ENCODE measurements at regions not wholly inside any gene's neighbourhood (a gene's known extent, or its start where the extent isn't known, plus 50 kb on each side); places are given as distances from the start of the nearest gene placed in this dataset.

DNA sequence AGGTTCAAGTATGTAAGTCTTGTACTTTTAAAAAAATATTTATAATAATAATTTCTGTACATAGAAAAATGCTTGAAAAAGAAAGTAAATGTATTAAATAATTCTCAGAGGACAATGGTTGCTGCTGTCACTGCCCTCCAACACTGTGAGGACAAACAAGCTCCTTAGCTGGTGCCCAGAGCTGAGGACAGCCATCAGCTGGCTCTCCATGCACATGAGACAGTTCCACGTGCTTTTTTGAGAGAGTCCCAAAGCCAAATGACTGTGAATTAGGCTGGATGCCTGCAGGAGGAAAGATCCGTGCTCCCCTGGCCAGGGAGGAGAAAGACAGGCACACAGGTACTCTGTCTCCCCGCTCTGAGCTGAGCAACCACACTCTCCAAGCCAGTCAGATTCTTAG is 115.5 kb upstream of the IRX5 start:
- H3K4me3 ChIP-seq (ENCODE audit: low read depth, low read length), result no peak overlapping the region
- DNase-seq (ENCODE audit: low read depth), result no peak
- TF ChIP-seq CTCF (IDR thresholded peaks at IDR 0.05; ENCODE audit: insufficient read depth, low read depth, low read length, missing control alignments), result no peak

GRCh38 chr16:54813778-54814177 is 116.9 kb upstream of the IRX5 start:
- TF ChIP-seq CTCF (IDR thresholded peaks at IDR 0.05; ENCODE audit: insufficient read depth, low read depth, low read length, missing control alignments), result no peak
- DNase-seq (ENCODE audit: low read depth), result no peak
- H3K4me3 ChIP-seq (ENCODE audit: low read depth, low read length), result no peak overlapping the region

DNA sequence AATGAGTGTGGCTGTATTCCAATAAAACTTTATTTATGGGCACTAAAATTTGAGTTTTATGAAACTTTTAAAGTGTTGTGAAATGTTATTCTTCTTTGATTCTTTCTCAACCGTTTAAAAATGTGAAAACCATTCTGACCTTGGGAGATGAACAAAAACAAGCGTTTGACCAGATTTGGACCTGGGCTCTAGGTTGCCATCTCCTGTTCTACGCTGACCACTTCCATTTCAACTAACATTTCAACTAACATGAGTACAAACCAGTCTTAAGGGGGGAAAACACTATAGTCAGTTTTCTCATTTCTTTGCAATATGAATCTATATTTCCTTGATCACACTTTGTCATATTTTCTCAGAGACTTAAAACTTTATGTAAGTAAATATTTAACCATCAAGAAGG is 118.4 kb upstream of the IRX5 start:
- no peak for TF ChIP-seq CTCF (IDR thresholded peaks at IDR 0.05; ENCODE audit: insufficient read depth, low read depth, low read length, missing control alignments)
- H3K4me3 ChIP-seq (ENCODE audit: low read depth, low read length), result no peak overlapping the region
- no peak for DNase-seq (ENCODE audit: low read depth)

DNA sequence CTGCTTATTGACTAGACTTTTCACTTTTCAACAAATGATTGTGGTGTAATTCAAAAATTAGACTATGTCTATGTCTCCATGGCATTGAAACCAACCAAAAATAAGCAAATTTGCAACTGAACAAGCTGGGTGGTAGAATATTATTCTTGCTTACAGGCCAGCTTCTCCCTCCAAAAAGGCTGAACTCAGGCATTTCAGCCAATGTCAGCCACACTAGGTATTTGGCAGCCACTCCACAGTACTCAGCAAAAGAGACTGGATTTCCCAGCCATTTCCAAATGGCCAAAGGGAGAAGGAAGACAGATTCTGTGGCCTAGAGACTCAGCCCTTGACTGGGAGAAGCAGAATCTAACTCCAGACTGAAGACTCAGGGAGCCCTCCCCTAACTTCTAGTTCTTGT is 121.8 kb upstream of the IRX5 start:
- DNase-seq (ENCODE audit: low read depth), result no peak
- no peak for TF ChIP-seq CTCF (IDR thresholded peaks at IDR 0.05; ENCODE audit: insufficient read depth, low read depth, low read length, missing control alignments)
- no peak overlapping the region for H3K4me3 ChIP-seq (ENCODE audit: low read depth, low read length)

DNA sequence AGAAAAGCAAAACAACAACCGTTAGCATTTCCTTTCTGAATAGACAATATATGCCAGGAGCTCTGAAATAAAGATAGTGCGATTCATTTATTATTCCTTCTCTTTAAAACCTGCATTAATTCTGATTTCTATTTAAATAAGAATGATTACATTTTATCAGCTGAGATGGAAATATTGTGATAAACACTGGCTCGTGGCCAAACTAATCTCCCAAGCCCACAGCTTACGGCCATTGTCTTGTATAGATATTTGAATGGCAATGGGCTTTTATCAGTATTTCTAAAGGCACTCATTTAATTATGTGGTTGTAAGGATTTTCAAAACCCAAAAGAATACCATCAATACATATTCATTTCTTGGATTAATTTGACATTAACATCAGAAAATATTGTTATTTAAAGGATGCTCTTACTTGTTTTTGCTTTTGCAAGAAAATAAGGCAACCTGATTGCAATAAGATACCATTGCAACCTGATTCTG is 123.7 kb upstream of the IRX5 start:
- TF ChIP-seq CTCF (IDR thresholded peaks at IDR 0.05; ENCODE audit: insufficient read depth, low read depth, low read length, missing control alignments), result no peak
- DNase-seq (ENCODE audit: low read depth), result no peak
- H3K4me3 ChIP-seq (ENCODE audit: low read depth, low read length), result no peak overlapping the region

GRCh38 chr16:54806378-54806777 is 124.3 kb upstream of the IRX5 start:
- H3K4me3 ChIP-seq (ENCODE audit: low read depth, low read length), result no peak overlapping the region
- no peak for DNase-seq (ENCODE audit: low read depth)
- no peak for TF ChIP-seq CTCF (IDR thresholded peaks at IDR 0.05; ENCODE audit: insufficient read depth, low read depth, low read length, missing control alignments)

- TF ChIP-seq CTCF (IDR thresholded peaks at IDR 0.05; ENCODE audit: insufficient read depth, low read depth, low read length, missing control alignments), result no peak
- DNase-seq (ENCODE audit: low read depth), result no peak
These were observed 125.0 kb upstream of the IRX5 start for GRCh38 chr16:54805648-54806047.

More at GRCh38 chr16:54805648-54806047, 125.0 kb upstream of the IRX5 start:
- H3K4me3 ChIP-seq (ENCODE audit: low read depth, low read length), result no peak overlapping the region
